ENCODE measurements at regions not wholly inside any gene's neighbourhood (a gene's known extent, or its start where the extent isn't known, plus 50 kb on each side); places are given as distances from the start of the nearest gene placed in this dataset.

DNA sequence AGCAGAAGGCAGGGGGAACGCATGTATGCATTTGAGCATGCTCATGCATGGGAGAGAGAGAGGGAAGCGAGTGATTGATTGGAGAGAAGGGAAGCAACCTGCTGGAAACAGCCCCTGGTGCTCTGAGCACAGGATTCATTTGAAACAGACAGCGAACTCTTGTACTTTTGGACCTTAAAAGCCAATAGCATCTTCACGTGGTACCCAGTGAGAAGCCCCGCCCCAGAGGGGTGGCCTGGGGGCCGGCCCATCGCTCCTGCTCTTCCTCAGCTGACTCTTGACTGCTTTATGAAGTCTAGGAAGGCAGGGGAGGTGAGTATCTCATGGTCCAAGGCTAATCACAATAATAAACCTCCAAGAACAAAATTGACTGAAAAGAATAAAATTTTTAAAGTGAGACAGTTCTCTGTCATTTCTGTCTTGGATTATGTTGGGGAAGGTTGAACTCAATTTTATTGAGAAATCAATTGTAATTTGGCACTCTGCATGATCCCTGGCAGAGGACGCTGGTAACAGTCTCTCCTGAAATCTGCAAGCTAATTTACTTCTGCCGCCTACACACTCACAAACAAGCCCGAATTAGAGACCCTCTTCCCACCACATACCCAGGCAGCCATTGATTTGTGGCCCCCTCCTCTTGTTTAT, 168.2 kb upstream of the PPARGC1A start:
- no peak overlapping the region for H3K4me3 ChIP-seq (ENCODE audit: low read depth, poor library complexity, severe bottlenecking)

DNA sequence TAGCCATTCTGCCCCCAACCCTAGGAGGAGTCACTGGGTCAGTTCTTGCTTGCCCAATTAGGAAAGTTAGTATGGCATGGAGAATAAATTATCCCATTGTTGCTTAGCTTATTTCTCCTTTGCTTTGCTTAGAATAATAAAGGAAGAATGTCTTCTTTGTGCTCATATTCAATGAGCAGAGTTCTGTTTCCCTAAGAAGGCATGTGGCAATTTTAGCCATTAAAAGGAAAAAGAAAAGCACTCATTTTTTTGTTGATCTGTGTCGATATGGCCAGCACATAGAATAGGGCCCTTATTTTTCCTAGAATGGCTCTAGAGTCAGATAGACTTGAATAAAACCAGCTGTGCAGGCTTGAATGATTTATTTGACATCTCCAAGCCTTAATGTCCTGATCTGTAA, 166.4 kb upstream of the PPARGC1A start:
- intact Hi-C loops (cut with DNase I; ENCODE audit: low total_unique reads) = no loop called here
- H3K4me3 ChIP-seq (ENCODE audit: low read depth, poor library complexity, severe bottlenecking) = no peak overlapping the region
- 65 to 89% methylated on average over 1 of the region's 1 CpG for WGBS, 2 donors
- no peak for DNase-seq (ENCODE audit: low spot score in 2 of 2)
- no peak for TF ChIP-seq POLR2A (IDR thresholded peaks at IDR 0.05)
- TF ChIP-seq, protein P1, sequence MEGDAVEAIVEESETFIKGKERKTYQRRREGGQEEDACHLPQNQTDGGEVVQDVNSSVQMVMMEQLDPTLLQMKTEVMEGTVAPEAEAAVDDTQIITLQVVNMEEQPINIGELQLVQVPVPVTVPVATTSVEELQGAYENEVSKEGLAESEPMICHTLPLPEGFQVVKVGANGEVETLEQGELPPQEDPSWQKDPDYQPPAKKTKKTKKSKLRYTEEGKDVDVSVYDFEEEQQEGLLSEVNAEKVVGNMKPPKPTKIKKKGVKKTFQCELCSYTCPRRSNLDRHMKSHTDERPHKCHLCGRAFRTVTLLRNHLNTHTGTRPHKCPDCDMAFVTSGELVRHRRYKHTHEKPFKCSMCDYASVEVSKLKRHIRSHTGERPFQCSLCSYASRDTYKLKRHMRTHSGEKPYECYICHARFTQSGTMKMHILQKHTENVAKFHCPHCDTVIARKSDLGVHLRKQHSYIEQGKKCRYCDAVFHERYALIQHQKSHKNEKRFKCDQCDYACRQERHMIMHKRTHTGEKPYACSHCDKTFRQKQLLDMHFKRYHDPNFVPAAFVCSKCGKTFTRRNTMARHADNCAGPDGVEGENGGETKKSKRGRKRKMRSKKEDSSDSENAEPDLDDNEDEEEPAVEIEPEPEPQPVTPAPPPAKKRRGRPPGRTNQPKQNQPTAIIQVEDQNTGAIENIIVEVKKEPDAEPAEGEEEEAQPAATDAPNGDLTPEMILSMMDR (IDR thresholded peaks at IDR 0.05) = no peak

More for the DNA sequence above, 168.2 kb upstream of the PPARGC1A start:
- intact Hi-C loops (cut with DNase I; ENCODE audit: low total_unique reads) = no loop called here
- TF ChIP-seq, protein P1 (IDR thresholded peaks at IDR 0.05) = no peak
- no peak for TF ChIP-seq POLR2A (IDR thresholded peaks at IDR 0.05)
- no peak for DNase-seq (ENCODE audit: low spot score in 2 of 2)
- WGBS, 2 donors = 74 to 81% methylated on average over 10 of the region's 10 CpGs

DNA sequence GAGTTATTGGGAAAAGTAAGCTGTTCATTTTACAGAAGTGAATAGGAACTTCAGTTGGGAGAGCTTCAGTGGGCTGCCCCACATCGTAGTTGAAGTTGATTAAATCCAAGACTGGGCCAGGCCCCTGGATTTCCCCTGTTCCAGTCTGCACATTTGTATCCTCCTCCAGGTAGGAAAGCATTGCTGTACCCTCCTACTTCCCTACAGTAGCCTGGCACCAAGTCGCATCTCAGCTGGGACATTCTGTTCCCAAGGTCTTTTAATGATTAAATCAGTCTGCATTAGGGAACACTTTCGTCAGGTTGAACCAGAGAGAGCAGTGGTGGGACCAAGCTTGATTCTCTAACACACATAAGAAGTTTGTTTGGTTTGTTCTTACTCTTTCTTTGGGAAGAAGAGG, 165.8 kb upstream of the PPARGC1A start:
- no peak overlapping the region for H3K4me3 ChIP-seq (ENCODE audit: low read depth, poor library complexity, severe bottlenecking)
- 82% methylated on average over 3 of the region's 3 CpGs for WGBS, 2 donors
- intact Hi-C loops (cut with DNase I; ENCODE audit: low total_unique reads) = no loop called here
- DNase-seq (ENCODE audit: low spot score in 2 of 2) = no peak
- no peak for TF ChIP-seq POLR2A (IDR thresholded peaks at IDR 0.05)
- TF ChIP-seq, protein P1 (IDR thresholded peaks at IDR 0.05) = no peak

DNA sequence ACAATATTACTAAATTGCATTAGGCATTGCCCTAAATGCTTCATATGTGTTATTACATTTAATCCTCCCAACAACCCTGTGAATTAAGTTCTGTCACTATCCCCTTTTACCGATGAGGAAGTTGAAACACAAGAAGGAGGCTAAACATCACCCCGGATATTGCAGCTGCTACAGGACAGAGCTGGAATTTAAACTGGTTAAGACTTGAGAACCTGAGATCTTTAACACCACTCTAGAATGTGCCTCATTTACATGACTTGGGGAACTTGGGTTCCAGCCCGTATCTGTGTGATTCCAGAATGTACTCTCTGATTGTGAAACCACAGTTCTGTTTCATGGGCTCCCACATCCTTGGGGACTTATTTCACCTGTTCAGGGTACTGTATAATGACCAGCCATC, 165.1 kb upstream of the PPARGC1A start:
- no peak overlapping the region for H3K4me3 ChIP-seq (ENCODE audit: low read depth, poor library complexity, severe bottlenecking)
- TF ChIP-seq, protein P1 (IDR thresholded peaks at IDR 0.05) = no peak
- TF ChIP-seq POLR2A (IDR thresholded peaks at IDR 0.05) = no peak
- WGBS, 2 donors = 57 to 58% methylated on average over 3 of the region's 3 CpGs
- no peak for DNase-seq (ENCODE audit: low spot score in 2 of 2)
- intact Hi-C loops (cut with DNase I; ENCODE audit: low total_unique reads) = no loop called here

DNA sequence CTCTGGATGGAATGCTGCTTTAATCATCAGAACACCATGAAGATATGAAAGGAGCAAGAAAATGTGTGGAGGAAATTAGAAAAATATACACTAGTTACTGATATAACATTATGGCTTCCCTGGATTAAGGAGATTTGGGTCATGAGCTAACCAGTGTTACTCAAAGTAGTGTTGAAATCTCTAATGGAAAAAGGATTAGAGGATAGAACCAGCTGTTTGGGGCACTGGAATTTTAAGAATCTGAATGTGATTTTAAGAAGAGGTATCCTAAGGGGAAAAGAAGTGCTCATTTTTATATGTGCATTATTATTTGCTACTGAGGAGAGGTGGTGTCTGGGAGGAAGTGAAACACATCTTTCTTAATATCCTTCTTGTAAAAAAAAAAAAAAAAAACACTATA, 164.1 kb upstream of the PPARGC1A start:
- TF ChIP-seq, protein P1 (IDR thresholded peaks at IDR 0.05) = no peak
- no peak for TF ChIP-seq POLR2A (IDR thresholded peaks at IDR 0.05)
- no peak for DNase-seq (ENCODE audit: low spot score in 2 of 2)
- H3K4me3 ChIP-seq (ENCODE audit: low read depth, poor library complexity, severe bottlenecking) = no peak overlapping the region
- intact Hi-C loops (cut with DNase I; ENCODE audit: low total_unique reads) = no loop called here
